HG03378 (cell line): ENCODE measurements at regions not wholly inside any gene's neighbourhood (a gene's known extent, or its start where the extent isn't known, plus 50 kb on each side); places are given as distances from the start of the nearest gene placed in this dataset.
"Not testable (repeated sequence)": the region's sequence is repeated elsewhere in the genome, so short reads cannot be mapped to it uniquely, and the experiment has no call there.

Source experiments
- ATAC-seq: cut with Tn5 transposase; IDR thresholded peaks from one replicate; pipeline ENCODE4 v1.9.1; 2021; ENCODE audit warnings: mild to moderate bottlenecking, moderate library complexity; ENCODE audit not compliant: unreplicated experiment

GRCh38 chr18:30639361-30639760, 403.2 kb downstream of the DSC3 start:
- ATAC-seq, result no peak

GRCh38 chr18:30634249-30634648, 408.3 kb downstream of the DSC3 start:
- no peak for ATAC-seq

GRCh38 chr18:30632071-30632698, 410.4 kb downstream of the DSC3 start:
- ATAC-seq, result no peak

- ATAC-seq, result no peak
Observed at GRCh38 chr18:30625961-30626360, 416.6 kb downstream of the DSC3 start.

DNA sequence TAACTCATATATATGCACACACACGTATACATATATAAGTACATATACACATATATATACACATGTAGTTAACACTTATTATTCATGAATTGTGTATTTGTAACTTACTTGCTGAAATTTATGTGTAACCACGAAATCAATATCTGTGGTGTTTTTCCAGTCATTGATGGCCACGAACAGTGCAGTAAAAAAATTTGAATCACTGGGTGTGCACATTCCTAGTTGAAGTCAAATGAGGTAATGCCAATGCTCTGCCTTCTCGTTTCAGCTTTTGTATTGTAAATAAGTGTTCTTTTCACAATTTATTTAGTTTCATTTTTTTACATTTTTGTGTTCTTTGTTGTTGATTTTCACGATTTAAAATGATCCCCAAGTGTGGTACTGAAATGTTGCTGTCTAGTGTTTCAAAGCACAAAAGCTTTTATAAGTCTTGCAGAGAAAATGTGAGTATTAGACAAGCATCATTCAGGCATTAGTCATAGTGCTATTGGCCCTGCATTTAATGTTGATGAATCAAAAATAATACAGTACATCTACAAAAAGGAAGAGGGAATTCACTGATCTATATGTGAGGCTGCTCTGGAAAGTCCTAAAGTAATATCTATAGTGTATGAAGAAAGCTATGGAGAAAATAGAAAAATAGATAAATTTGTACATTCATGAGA, 419.0 kb downstream of the DSC3 start:
- no peak for ATAC-seq

- ATAC-seq, result no peak
Observed at GRCh38 chr18:30622635-30623034, 419.9 kb downstream of the DSC3 start.

GRCh38 chr18:30622104-30622503, 420.4 kb downstream of the DSC3 start:
- no peak for ATAC-seq

- ATAC-seq, result no peak
Observed at GRCh38 chr18:30618567-30618966, 424.0 kb downstream of the DSC3 start.

- ATAC-seq, result no peak
Observed at GRCh38 chr18:30616414-30616813, 426.1 kb downstream of the DSC3 start.

DNA sequence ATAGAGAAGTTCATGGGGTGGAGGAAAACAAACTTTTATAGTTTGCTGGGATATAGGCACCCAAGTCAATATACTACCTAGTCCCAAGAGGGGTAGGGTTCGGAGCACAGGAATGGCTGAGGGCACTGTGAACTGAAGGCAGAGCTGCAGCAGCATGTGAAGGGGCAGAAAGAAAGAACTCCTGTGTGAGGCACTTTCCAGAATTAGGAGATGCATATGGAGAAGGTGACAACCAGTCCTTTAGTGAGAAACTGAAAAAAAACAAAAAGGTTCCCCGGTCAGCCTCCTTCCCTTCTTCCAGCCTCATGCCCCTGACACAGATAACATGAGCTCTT, 429.1 kb downstream of the DSC3 start:
- ATAC-seq, result no peak

- no peak for ATAC-seq
Observed at GRCh38 chr18:30601541-30601940, 441.0 kb downstream of the DSC3 start.

GRCh38 chr18:30597202-30597601, 445.3 kb downstream of the DSC3 start:
- no peak for ATAC-seq

DNA sequence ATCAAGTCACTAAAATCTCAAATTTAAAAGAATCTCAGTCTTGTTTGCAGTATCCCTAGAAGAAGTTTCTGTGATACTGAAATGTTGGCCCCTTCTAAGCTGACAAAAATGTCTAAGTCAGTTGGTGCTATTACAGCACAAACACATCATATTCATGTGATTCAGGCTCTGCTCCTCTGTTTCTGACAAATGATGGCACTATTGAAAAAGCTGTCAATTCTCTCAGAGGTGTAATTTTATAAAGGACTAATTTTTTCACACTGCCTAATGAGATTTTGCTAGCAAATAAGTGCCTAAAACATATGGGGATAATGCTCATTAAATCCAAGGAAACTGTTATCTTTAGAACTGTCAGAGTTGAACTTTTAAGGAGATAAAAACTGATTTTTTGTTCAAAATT, 445.9 kb downstream of the DSC3 start:
- ATAC-seq, result no peak

DNA sequence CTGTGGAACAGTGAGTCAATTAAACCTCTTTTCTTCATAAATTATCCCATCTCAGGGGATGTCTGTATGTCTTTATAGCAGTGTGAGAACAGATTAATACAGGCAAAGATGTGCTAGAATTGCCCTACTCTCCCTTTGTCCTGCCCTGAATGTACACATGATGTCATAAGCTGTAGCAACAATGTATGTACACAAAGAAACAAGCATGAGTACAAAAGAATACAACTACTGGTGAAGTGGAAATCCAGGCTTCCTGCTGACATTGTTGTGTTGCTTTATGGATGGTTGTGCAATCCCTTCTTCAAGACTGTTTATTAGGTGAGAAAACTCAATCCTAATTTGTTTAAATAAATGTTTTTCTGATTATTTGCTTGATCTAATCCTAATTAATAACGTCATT, 446.6 kb downstream of the DSC3 start:
- no peak for ATAC-seq

- not testable (repeated sequence) for ATAC-seq
Observed at GRCh38 chr18:30594911-30595310, 447.6 kb downstream of the DSC3 start.

DNA sequence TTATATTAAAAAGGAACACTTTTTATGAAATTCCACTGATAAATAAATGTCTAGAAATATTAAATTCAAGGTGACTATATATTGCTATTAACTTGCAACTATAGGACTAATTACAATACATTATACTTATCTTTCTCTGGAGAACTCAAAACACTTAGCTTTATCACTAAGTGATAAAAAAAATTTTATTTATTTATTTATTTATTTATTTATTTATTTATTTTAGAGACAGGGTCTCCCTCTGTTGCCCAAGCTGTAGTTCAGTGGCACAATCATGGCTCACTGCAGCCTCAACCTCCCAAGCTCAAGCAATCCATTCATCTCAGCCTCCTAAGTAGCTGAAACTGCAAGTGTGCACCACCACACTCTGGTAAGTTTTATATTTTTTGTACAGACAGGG, 451.1 kb downstream of the DSC3 start:
- no peak for ATAC-seq

GRCh38 chr18:30588673-30589164, 453.8 kb downstream of the DSC3 start:
- ATAC-seq, result no peak

DNA sequence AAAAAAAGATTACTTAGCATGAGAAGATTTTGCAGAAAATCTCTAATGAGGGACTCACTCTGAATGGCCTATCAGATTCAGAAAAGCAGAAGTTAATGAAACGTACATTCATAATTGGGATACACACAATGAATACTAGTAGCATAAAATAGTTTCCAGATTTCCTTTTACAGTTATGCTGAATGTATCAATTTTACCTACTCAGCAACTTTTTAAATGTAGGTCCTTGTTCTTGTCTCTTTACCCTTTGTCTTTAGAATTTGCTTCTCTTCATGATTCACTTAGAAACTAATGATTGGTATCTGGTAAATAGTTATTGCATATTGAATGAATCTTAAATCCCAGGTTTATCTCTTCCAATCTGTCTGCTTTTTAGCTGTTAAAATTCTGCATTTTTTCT, 458.8 kb downstream of the DSC3 start:
- no peak for ATAC-seq

GRCh38 chr18:30582078-30582477, 460.5 kb downstream of the DSC3 start:
- no peak for ATAC-seq

- no peak for ATAC-seq
Observed at GRCh38 chr18:30578707-30579106, 463.8 kb downstream of the DSC3 start.

GRCh38 chr18:30572214-30572613, 470.3 kb downstream of the DSC3 start:
- no peak for ATAC-seq

- no peak for ATAC-seq
Observed at GRCh38 chr18:30568333-30568732, 474.2 kb downstream of the DSC3 start.

GRCh38 chr18:30566877-30567276, 475.7 kb downstream of the DSC3 start:
- ATAC-seq, result no peak
